OCI-LY7 (cell line): ENCODE measurements at regions not wholly inside any gene's neighbourhood (a gene's known extent, or its start where the extent isn't known, plus 50 kb on each side); places are given as distances from the start of the nearest gene placed in this dataset.

Experiments
- BruUV-seq: library from RNA; stranded (reverse); fragments of 400-500 nt; replicated peaks from 2 replicates; lab custom pipeline; 2021; lab: Mats Ljungman, UMichigan
- CTCF ChIA-PET: fragments of 300-600 bp; sonication (Branson Sonifier 250); formaldehyde crosslinking; loops from one replicate; lab custom pipeline; 2022; ENCODE audit warnings: antibody characterized with exemption; ENCODE audit not compliant: unreplicated experiment; lab: Charles Lee
- POLR2A ChIA-PET: fragments of 300-600 bp; sonication (Branson Sonifier 250); formaldehyde crosslinking; loops from one replicate; lab custom pipeline; 2022; ENCODE audit warnings: antibody characterized with exemption; lab: Charles Lee
- DNase-seq: peaks from one replicate; pipeline ENCODE4 v3.0.0-alpha.2; 2015; ENCODE audit warnings: low spot score
- H2AFZ ChIP-seq: fragments of 200-600 bp; sonication (generic), shearing (Covaris generic); 2 replicates; pipeline ENCODE4 v1.6.1; 2014; ENCODE audit warnings: mild to moderate bottlenecking, antibody characterized with exemption, low read length, moderate library complexity
- H3K27ac ChIP-seq: fragments of 200-600 bp; sonication (generic); 2 replicates; pipeline ENCODE4 v1.5.1; 2014; ENCODE audit warnings: mixed run types, low read depth, mild to moderate bottlenecking, moderate library complexity, low read length, inconsistent platforms; ENCODE audit not compliant: poor library complexity, severe bottlenecking
- H3K36me3 ChIP-seq: fragments of 200-600 bp; sonication (generic); 2 replicates; pipeline ENCODE4 v1.6.1; 2014; ENCODE audit warnings: mild to moderate bottlenecking, antibody characterized with exemption, low read length, moderate library complexity, mixed read lengths; ENCODE audit not compliant: insufficient read depth
- H3K4me1 ChIP-seq: fragments of 200-600 bp; sonication (generic); 2 replicates; pipeline ENCODE4 v1.5.1; 2014; ENCODE audit warnings: mild to moderate bottlenecking, low read length; ENCODE audit not compliant: insufficient read depth, poor library complexity, severe bottlenecking
- H3K4me2 ChIP-seq: fragments of 200-600 bp; sonication (generic); 2 replicates; pipeline ENCODE4 v1.6.1; 2014; ENCODE audit warnings: mild to moderate bottlenecking, low read length
- H3K4me3 ChIP-seq: fragments of 200-600 bp; sonication (generic); 2 replicates; pipeline ENCODE4 v1.5.1; 2014; ENCODE audit warnings: mild to moderate bottlenecking, low read depth, low read length; ENCODE audit not compliant: poor library complexity, severe bottlenecking
- H3K79me2 ChIP-seq: fragments of 200-600 bp; sonication (generic); 2 replicates; pipeline ENCODE4 v1.6.1; 2016; ENCODE audit warnings: low read depth, mild to moderate bottlenecking, low read length, moderate library complexity, mixed read lengths; ENCODE audit not compliant: insufficient read depth
- H3K9me2 ChIP-seq: fragments of 200-600 bp; sonication (generic); 2 replicates; pipeline ENCODE4 v1.6.1; 2016; ENCODE audit warnings: mild to moderate bottlenecking, low read length, mixed read lengths; ENCODE audit not compliant: insufficient read depth
- H3K9me3 ChIP-seq: fragments of 200-600 bp; sonication (generic); 2 replicates; pipeline ENCODE4 v1.6.1; 2014; ENCODE audit warnings: mild to moderate bottlenecking, mixed run types, low read length, mixed read lengths
- H4K20me1 ChIP-seq: fragments of 200-600 bp; sonication (generic); 2 replicates; pipeline ENCODE4 v1.6.1; 2014; ENCODE audit warnings: mild to moderate bottlenecking, antibody characterized with exemption, low read length, moderate library complexity, mixed read lengths; ENCODE audit not compliant: insufficient read depth
- EZH2phosphoT487 ChIP-seq: fragments of 200-600 bp; sonication (generic); IDR thresholded peaks from 2 replicates; pipeline ENCODE4 v1.6.1; 2018; ENCODE audit warnings: low read depth, borderline replicate concordance, mild to moderate bottlenecking, mixed run types, antibody characterized with exemption, low read length, moderate library complexity, mixed read lengths
- intact Hi-C: fragments of 100-400 bp; cut with micrococcal nuclease; formaldehyde crosslinking; loops from one replicate; pipeline ENCODE4 v1.10.0; 2022; ENCODE audit not compliant: unreplicated experiment
- TF ChIP-seq, protein P1 (sequence below): fragments of 200-600 bp; sonication (generic); conservative IDR thresholded peaks from 2 replicates; pipeline ENCODE4 v1.5.1; 2014; ENCODE audit warnings: mild to moderate bottlenecking, antibody characterized with exemption, low read length, moderate library complexity, mixed read lengths

DNA sequence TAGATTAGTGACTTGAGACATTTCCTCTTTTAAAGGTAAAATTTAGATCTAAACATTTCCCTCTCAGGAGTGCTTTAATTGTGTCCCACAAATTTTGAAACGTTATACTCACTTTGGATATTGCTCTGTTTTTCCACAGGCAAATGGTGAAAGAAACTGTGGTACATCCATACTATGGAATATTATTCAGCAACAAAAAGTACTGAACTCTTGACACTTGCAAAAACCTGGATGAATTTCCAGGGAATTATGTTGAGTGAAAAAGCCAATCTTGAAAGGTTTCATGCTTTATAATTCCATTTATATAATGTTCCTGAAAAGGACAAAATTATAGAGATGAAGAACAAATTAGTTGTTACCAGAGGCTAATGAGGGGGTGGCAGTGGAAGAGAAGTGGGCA, 153.3 kb upstream of the SVIL start:
- Histone ChIP-seq H2AFZ (no peak overlapping the region), H3K4me2 (no peak overlapping the region), H3K9me3 (no peaks in the 10 kb centered on the region), H3K4me3 (no peak overlapping the region), H3K79me2 (no peaks in the 10 kb centered on the region), H4K20me1 (no peaks in the 10 kb centered on the region), H3K4me1 (no peaks in the 10 kb centered on the region), H3K36me3 (no peaks in the 10 kb centered on the region), H3K9me2 (no peaks in the 10 kb centered on the region), H3K27ac (no peak overlapping the region)
- DNase-seq = no peak
- ChIA-PET CTCF (no interaction called here), POLR2A (interaction anchor here (1.6 kb wide), 1 partner anchor 12 kb away, joined by 3 read pairs; no protein-coding TSS in a partner anchor)
- intact Hi-C loops = no loop called here
- no TSS peak for BruUV-seq
- no peak for TF ChIP-seq EZH2phosphoT487
- TF ChIP-seq, protein P1, sequence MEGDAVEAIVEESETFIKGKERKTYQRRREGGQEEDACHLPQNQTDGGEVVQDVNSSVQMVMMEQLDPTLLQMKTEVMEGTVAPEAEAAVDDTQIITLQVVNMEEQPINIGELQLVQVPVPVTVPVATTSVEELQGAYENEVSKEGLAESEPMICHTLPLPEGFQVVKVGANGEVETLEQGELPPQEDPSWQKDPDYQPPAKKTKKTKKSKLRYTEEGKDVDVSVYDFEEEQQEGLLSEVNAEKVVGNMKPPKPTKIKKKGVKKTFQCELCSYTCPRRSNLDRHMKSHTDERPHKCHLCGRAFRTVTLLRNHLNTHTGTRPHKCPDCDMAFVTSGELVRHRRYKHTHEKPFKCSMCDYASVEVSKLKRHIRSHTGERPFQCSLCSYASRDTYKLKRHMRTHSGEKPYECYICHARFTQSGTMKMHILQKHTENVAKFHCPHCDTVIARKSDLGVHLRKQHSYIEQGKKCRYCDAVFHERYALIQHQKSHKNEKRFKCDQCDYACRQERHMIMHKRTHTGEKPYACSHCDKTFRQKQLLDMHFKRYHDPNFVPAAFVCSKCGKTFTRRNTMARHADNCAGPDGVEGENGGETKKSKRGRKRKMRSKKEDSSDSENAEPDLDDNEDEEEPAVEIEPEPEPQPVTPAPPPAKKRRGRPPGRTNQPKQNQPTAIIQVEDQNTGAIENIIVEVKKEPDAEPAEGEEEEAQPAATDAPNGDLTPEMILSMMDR = no peak

DNA sequence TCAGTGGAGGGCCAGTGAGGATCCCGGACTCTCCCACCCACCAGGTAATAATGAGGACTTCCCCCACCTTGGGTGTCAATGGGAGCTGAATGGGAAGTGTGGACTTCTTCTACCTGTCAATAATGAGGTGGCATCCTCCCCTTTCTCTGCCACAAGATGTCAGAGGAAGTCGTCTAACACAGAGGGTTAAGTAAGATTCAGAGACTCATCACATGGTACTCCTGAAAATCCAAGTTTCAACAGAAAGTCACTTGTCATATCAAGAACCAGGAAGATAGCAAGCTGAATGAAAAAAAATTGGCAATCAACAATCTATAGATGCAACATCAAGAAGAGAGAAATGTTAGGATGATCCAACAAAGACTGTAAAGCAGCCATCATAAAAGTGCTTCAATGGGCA, 150.9 kb upstream of the SVIL start:
- Histone ChIP-seq H3K4me3 (no peak overlapping the region), H3K9me2 (no peaks in the 10 kb centered on the region), H3K4me2 (no peak overlapping the region), H3K79me2 (no peaks in the 10 kb centered on the region), H2AFZ (no peak overlapping the region), H3K9me3 (no peaks in the 10 kb centered on the region), H3K36me3 (no peaks in the 10 kb centered on the region), H3K27ac (no peak overlapping the region), H3K4me1 (no peaks in the 10 kb centered on the region), H4K20me1 (no peaks in the 10 kb centered on the region)
- intact Hi-C loops = no loop called here
- no peak for TF ChIP-seq EZH2phosphoT487
- TF ChIP-seq, protein P1 = no peak
- POLR2A ChIA-PET = no interaction called here
- CTCF ChIA-PET = no interaction called here
- BruUV-seq = no TSS peak
- DNase-seq = no peak

DNA sequence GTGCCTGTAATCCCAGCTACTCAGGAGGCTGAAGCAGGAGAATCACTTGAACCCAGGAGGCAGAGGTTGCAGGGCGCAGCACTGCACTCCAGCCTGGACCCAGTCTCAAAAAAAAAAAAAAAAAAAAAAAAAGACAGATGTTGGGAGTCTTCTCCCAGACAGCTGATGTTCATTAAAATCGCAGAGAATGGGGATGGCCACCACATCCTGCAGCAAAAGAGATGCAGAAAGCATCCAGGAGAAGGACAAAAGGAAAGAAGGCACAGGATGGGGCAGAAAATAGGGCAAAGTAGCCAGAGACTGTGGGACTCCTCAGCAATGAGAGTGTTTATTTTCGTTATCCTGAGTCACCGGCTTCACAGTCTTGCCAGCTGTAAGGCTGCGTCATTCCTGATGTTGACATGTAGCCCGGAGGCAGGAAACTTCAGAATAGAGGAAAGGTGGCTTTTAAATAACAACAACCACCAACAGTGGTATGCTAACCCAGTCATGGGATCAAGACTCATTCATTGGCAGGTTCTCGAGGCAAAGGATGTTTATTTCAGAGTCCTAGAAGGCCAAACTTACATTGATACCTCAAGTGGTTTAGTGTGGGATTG, 149.5 kb upstream of the SVIL start:
- Histone ChIP-seq H4K20me1 (no peaks in the 10 kb centered on the region), H3K27ac (no peak overlapping the region), H3K9me2 (no peaks in the 10 kb centered on the region), H3K4me1 (no peaks in the 10 kb centered on the region), H3K9me3 (no peaks in the 10 kb centered on the region), H3K36me3 (no peaks in the 10 kb centered on the region), H2AFZ (no peak overlapping the region), H3K4me3 (no peak overlapping the region), H3K79me2 (no peaks in the 10 kb centered on the region), H3K4me2 (no peak overlapping the region)
- ChIA-PET POLR2A (interaction anchor here (0.7 kb wide), 1 partner anchor 15 kb away, joined by 4 read pairs; no protein-coding TSS in a partner anchor), CTCF (no interaction called here)
- intact Hi-C loops = no loop called here
- DNase-seq = no peak
- TF ChIP-seq EZH2phosphoT487 = no peak
- TF ChIP-seq, protein P1 = no peak
- BruUV-seq = no TSS peak
